ENCODE measurements at regions not wholly inside any gene's neighbourhood (a gene's known extent, or its start where the extent isn't known, plus 50 kb on each side); places are given as distances from the start of the nearest gene placed in this dataset.

DNA sequence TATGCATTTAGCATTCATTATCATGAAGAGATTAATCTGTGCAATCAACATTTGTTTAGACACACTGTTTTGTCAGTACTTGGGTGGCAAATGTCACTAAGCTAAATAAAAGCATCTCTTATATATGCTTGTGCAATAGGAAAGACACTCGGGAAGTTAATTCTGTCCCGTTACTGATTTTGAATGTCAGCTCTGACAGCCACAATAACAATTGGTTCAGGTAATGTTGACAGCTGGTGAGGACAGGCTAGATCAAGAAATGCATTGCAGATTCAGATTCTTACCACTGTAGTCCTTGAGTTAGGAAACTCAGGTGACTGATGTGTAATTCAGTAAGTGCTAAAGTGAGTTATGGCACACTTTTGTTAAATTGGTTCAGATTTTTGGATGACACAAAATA lies 523.8 kb upstream of the FAT3 start:
- no peaks in the 10 kb centered on the region for H3K9me2 ChIP-seq (replicated peaks; ENCODE audit: low read length)
- CTCF ChIA-PET = no interaction called here
- H4K20me1 ChIP-seq (ENCODE audit: low read length) = no peaks in the 10 kb centered on the region
- H3K79me2 ChIP-seq (ENCODE audit: low read length) = no peaks in the 10 kb centered on the region
- BruUV-seq (replicated peaks) = no TSS peak
- H3K27me3 ChIP-seq (ENCODE audit: low read length) = no peaks in the 10 kb centered on the region
- peaks cover 4% of the 10 kb centered on the region; the same call in 1 of the 2 replicates for H3K9me3 ChIP-seq (ENCODE audit: low read length)
- H2AFZ ChIP-seq (ENCODE audit: low read length) = no peak overlapping the region
- no peak overlapping the region for H3K4me2 ChIP-seq (ENCODE audit: low read length)
- TF ChIP-seq, protein P1, sequence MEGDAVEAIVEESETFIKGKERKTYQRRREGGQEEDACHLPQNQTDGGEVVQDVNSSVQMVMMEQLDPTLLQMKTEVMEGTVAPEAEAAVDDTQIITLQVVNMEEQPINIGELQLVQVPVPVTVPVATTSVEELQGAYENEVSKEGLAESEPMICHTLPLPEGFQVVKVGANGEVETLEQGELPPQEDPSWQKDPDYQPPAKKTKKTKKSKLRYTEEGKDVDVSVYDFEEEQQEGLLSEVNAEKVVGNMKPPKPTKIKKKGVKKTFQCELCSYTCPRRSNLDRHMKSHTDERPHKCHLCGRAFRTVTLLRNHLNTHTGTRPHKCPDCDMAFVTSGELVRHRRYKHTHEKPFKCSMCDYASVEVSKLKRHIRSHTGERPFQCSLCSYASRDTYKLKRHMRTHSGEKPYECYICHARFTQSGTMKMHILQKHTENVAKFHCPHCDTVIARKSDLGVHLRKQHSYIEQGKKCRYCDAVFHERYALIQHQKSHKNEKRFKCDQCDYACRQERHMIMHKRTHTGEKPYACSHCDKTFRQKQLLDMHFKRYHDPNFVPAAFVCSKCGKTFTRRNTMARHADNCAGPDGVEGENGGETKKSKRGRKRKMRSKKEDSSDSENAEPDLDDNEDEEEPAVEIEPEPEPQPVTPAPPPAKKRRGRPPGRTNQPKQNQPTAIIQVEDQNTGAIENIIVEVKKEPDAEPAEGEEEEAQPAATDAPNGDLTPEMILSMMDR (conservative IDR thresholded peaks at IDR 0.05; ENCODE audit: low read depth, low read length) = no peak
- no peak for TF ChIP-seq EZH2phosphoT487 (IDR thresholded peaks at IDR 0.05; ENCODE audit: borderline replicate concordance, low read length)
- no peak for TF ChIP-seq EZH2 (IDR thresholded peaks at IDR 0.05; ENCODE audit: low read length, unreplicated experiment)
- POLR2A ChIA-PET (ENCODE audit: unreplicated experiment) = no interaction called here
- intact Hi-C loops (cut with micrococcal nuclease) = no loop called here
- H3K36me3 ChIP-seq (ENCODE audit: low read depth, low read length) = no peaks in the 10 kb centered on the region
- H3K9ac ChIP-seq (ENCODE audit: low read length) = no peak overlapping the region
- no peak for DNase-seq
- no peaks in the 10 kb centered on the region for H3K4me1 ChIP-seq (ENCODE audit: insufficient read depth, low read length)
- H3K27ac ChIP-seq (ENCODE audit: low read length) = no peak overlapping the region
- no peak overlapping the region for H3K4me3 ChIP-seq (ENCODE audit: low read length)
- no peak for ATAC-seq
- no peaks in the 10 kb centered on the region for H3F3A ChIP-seq (ENCODE audit: low read length, unreplicated experiment)

DNA sequence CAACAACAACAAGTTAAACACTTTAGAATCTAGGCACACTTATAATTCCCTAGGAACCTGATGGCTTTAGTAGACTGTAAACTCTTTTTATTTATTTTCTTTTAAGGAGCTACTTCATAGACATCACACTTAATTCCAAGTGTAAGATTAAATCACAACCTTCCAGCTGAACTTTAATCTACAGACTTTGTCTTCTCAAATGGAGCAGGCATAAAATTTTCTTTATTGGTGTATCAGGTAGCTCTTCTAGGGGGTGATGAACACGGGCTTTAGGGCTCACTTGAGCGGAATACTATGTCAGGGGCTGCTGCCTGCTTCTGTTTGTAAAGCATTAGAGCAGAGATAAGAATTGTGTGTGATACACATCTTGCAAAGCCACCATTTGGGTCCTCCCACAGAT lies 525.8 kb upstream of the FAT3 start:
- H3K36me3 ChIP-seq (ENCODE audit: low read depth, low read length) = no peaks in the 10 kb centered on the region
- BruUV-seq (replicated peaks) = no TSS peak
- H4K20me1 ChIP-seq (ENCODE audit: low read length) = no peaks in the 10 kb centered on the region
- ATAC-seq = no peak
- no peak overlapping the region for H2AFZ ChIP-seq (ENCODE audit: low read length)
- no peak overlapping the region for H3K27ac ChIP-seq (ENCODE audit: low read length)
- no peak overlapping the region for H3K4me3 ChIP-seq (ENCODE audit: low read length)
- intact Hi-C loops (cut with micrococcal nuclease) = no loop called here
- H3K79me2 ChIP-seq (ENCODE audit: low read length) = no peaks in the 10 kb centered on the region
- 0 out of 2 replicates have a peak, but pooled peaks cover 4% of the 10 kb centered on the region for H3K9me3 ChIP-seq (ENCODE audit: low read length)
- H3K4me1 ChIP-seq (ENCODE audit: insufficient read depth, low read length) = no peaks in the 10 kb centered on the region
- H3K9me2 ChIP-seq (replicated peaks; ENCODE audit: low read length) = no peaks in the 10 kb centered on the region
- no peak overlapping the region for H3K9ac ChIP-seq (ENCODE audit: low read length)
- DNase-seq = no peak
- no peaks in the 10 kb centered on the region for H3F3A ChIP-seq (ENCODE audit: low read length, unreplicated experiment)
- no peak overlapping the region for H3K4me2 ChIP-seq (ENCODE audit: low read length)
- POLR2A ChIA-PET (ENCODE audit: unreplicated experiment) = no interaction called here
- TF ChIP-seq EZH2phosphoT487 (IDR thresholded peaks at IDR 0.05; ENCODE audit: borderline replicate concordance, low read length) (no peak), EZH2 (IDR thresholded peaks at IDR 0.05; ENCODE audit: low read length, unreplicated experiment) (no peak)
- TF ChIP-seq, protein P1 (conservative IDR thresholded peaks at IDR 0.05; ENCODE audit: low read depth, low read length) = no peak
- CTCF ChIA-PET = no interaction called here
- H3K27me3 ChIP-seq (ENCODE audit: low read length) = no peaks in the 10 kb centered on the region

DNA sequence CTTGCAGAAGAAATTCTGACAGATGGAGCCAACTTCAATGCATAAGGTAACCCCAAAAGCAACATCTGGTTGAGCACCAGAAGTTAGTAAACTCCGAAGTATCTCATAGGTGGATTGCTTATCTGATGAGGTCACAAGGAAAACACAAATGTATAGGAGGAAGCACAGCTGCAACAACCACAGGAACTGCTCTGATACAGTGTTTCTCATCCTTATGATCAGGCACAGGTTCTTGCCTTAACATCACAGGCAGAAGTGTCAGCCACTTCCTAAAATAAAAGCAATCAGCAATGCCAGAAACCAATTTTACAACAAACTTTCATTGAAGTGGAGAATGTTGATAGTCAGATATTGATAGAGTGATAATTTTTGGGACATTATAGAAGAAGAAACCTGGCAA lies 530.3 kb upstream of the FAT3 start:
- Histone ChIP-seq H3K79me2 (ENCODE audit: low read length) (no peaks in the 10 kb centered on the region), H3K9me2 (replicated peaks; ENCODE audit: low read length) (no peaks in the 10 kb centered on the region), H4K20me1 (ENCODE audit: low read length) (no peaks in the 10 kb centered on the region), H3K4me1 (ENCODE audit: insufficient read depth, low read length) (no peaks in the 10 kb centered on the region), H3K27me3 (ENCODE audit: low read length) (no peaks in the 10 kb centered on the region), H3K36me3 (ENCODE audit: low read depth, low read length) (no peaks in the 10 kb centered on the region), H3K9me3 (ENCODE audit: low read length) (no peaks in the 10 kb centered on the region), H3K27ac (ENCODE audit: low read length) (no peak overlapping the region), H2AFZ (ENCODE audit: low read length) (no peak overlapping the region), H3K9ac (ENCODE audit: low read length) (no peak overlapping the region), H3K4me2 (ENCODE audit: low read length) (no peak overlapping the region), H3F3A (ENCODE audit: low read length, unreplicated experiment) (no peaks in the 10 kb centered on the region), H3K4me3 (ENCODE audit: low read length) (no peak overlapping the region)
- TF ChIP-seq, protein P1 (conservative IDR thresholded peaks at IDR 0.05; ENCODE audit: low read depth, low read length) = no peak
- TF ChIP-seq EZH2phosphoT487 (IDR thresholded peaks at IDR 0.05; ENCODE audit: borderline replicate concordance, low read length) (no peak), EZH2 (IDR thresholded peaks at IDR 0.05; ENCODE audit: low read length, unreplicated experiment) (no peak)
- intact Hi-C loops (cut with micrococcal nuclease) = no loop called here
- no peak for DNase-seq
- ChIA-PET CTCF (no interaction called here), POLR2A (ENCODE audit: unreplicated experiment) (no interaction called here)
- no TSS peak for BruUV-seq (replicated peaks)
- ATAC-seq = no peak
